NCI-H2107 treated with DMSO at 0.1 percent for 48 hours (cell line): ENCODE measurements at regions not wholly inside any gene's neighbourhood (a gene's known extent, or its start where the extent isn't known, plus 50 kb on each side); places are given as distances from the start of the nearest gene placed in this dataset.

ENCODE experiments used
- DNase-seq: peaks from one replicate; lab custom pipeline; 2025; ENCODE audit not compliant: unreplicated experiment; lab: John Stamatoyannopoulos, UW

GRCh38 chr14:104355101-104356019 is 217.0 kb downstream of the KIF26A start:
- DNase-seq: no peak

- DNase-seq: no peak
These were observed 217.8 kb downstream of the KIF26A start for GRCh38 chr14:104356020-104356737.

GRCh38 chr14:104356738-104357688 is 218.6 kb downstream of the KIF26A start:
- no peak for DNase-seq

GRCh38 chr14:104357689-104358527 is 219.5 kb downstream of the KIF26A start:
- no peak for DNase-seq

GRCh38 chr14:104358528-104359300 is 220.3 kb downstream of the KIF26A start:
- DNase-seq: no peak

GRCh38 chr14:104359301-104359968 is 220.1 kb upstream of the C14orf180 start:
- no peak for DNase-seq

GRCh38 chr14:104359969-104360442 is 219.6 kb upstream of the C14orf180 start:
- no peak for DNase-seq

GRCh38 chr14:104360501-104360900 is 219.1 kb upstream of the C14orf180 start:
- no peak for DNase-seq

- no peak for DNase-seq
These were observed 218.4 kb upstream of the C14orf180 start for GRCh38 chr14:104361101-104361591.

- no peak for DNase-seq
These were observed 217.5 kb upstream of the C14orf180 start for GRCh38 chr14:104361921-104362681.

- DNase-seq: no peak
These were observed 216.6 kb upstream of the C14orf180 start for GRCh38 chr14:104362761-104363605.

- no peak for DNase-seq
These were observed 215.4 kb upstream of the C14orf180 start for GRCh38 chr14:104363891-104364760.

GRCh38 chr14:104364830-104365229 is 214.7 kb upstream of the C14orf180 start:
- DNase-seq: peak; percentile 69

- DNase-seq: no peak
These were observed 212.4 kb upstream of the C14orf180 start for GRCh38 chr14:104366931-104367865.
